IMR-90 (cell line): ENCODE measurements at regions not wholly inside any gene's neighbourhood (a gene's known extent, or its start where the extent isn't known, plus 50 kb on each side); places are given as distances from the start of the nearest gene placed in this dataset.

Experiments
- ATAC-seq: fragments of 200-7000 bp; cut with Tn5 transposase; 2 replicates; pipeline ENCODE4 v1.9.1; 2020; ENCODE audit warnings: low read depth, mild to moderate bottlenecking, moderate library complexity
- BruUV-seq: library from RNA; stranded (reverse); fragments of 400-500 nt; replicated peaks from 2 replicates; lab custom pipeline; 2021; lab: Mats Ljungman, UMichigan
- CTCF ChIA-PET: fragments of 300-600 bp; formaldehyde crosslinking; extraction: SDS; loops from one replicate; lab custom pipeline; 2021; ENCODE audit warnings: antibody characterized with exemption; lab: Yijun Ruan, JAX
- POLR2A ChIA-PET: fragments of 300-600 bp; sonication (Branson Sonifier 250); formaldehyde crosslinking; loops from one replicate; lab custom pipeline; 2022; ENCODE audit warnings: antibody characterized with exemption; ENCODE audit not compliant: unreplicated experiment; lab: Charles Lee
- DNase-seq: peaks from one replicate; pipeline ENCODE4 v3.0.0; 2013
- H2AFZ ChIP-seq: replicated peaks from 2 replicates; pipeline ENCODE3; 2013; ENCODE audit warnings: low read length, mild to moderate bottlenecking; ENCODE audit not compliant: poor library complexity
- H2AK5ac ChIP-seq: 2 replicates; pipeline ENCODE4 v1.6.1; 2013; ENCODE audit warnings: low read depth, low read length, inconsistent platforms
- H2AK9ac ChIP-seq: replicated peaks from 2 replicates; pipeline ENCODE3; 2013; ENCODE audit warnings: mild to moderate bottlenecking, low read depth, low read length, moderate library complexity; ENCODE audit not compliant: poor library complexity
- H2BK120ac ChIP-seq: 2 replicates; pipeline ENCODE4 v1.6.1; 2013; ENCODE audit warnings: low read depth, low read length, inconsistent platforms
- H2BK15ac ChIP-seq: 3 replicates; pipeline ENCODE4 v1.6.1; 2013; ENCODE audit warnings: low read depth, low read length, inconsistent platforms
- H2BK20ac ChIP-seq: 2 replicates; pipeline ENCODE4 v1.6.1; 2013; ENCODE audit warnings: low read depth, mild to moderate bottlenecking, inconsistent platforms, low read length, moderate library complexity
- H2BK5ac ChIP-seq: 2 replicates; pipeline ENCODE4 v1.6.1; 2013; ENCODE audit warnings: mild to moderate bottlenecking, low read depth, low read length, inconsistent platforms; ENCODE audit not compliant: poor library complexity, severe bottlenecking
- H3K14ac ChIP-seq: replicated peaks from 2 replicates; pipeline ENCODE4 v1.6.1; 2013; ENCODE audit warnings: low read depth, low read length, inconsistent platforms
- H3K18ac ChIP-seq: 2 replicates; pipeline ENCODE4 v1.6.1; 2013; ENCODE audit warnings: low read depth, low read length, control low read depth
- H3K23ac ChIP-seq: 2 replicates; pipeline ENCODE4 v1.6.1; 2013; ENCODE audit warnings: low read depth, low read length, inconsistent platforms
- H3K27ac ChIP-seq: 2 replicates; pipeline ENCODE4 v1.5.1; 2013; ENCODE audit warnings: mild to moderate bottlenecking, control low read depth, low read length; ENCODE audit not compliant: insufficient read depth
- H3K27me3 ChIP-seq: 2 replicates; pipeline ENCODE4 v1.6.1; 2013; ENCODE audit warnings: low read length; ENCODE audit not compliant: control insufficient read depth, insufficient read depth
- H3K36me3 ChIP-seq: 2 replicates; pipeline ENCODE4 v1.6.1; 2013; ENCODE audit warnings: low read length, mixed read lengths; ENCODE audit not compliant: control insufficient read depth, insufficient read depth
- H3K4ac ChIP-seq: 2 replicates; pipeline ENCODE4 v1.6.1; 2013; ENCODE audit warnings: low read depth, low read length, inconsistent platforms
- H3K4me1 ChIP-seq: 2 replicates; pipeline ENCODE4 v1.6.1; 2013; ENCODE audit warnings: low read length, mixed read lengths; ENCODE audit not compliant: control insufficient read depth, insufficient read depth
- H3K4me2 ChIP-seq: 2 replicates; pipeline ENCODE4 v1.6.1; 2013; ENCODE audit warnings: low read depth, mild to moderate bottlenecking, control low read depth, low read length, moderate library complexity
- H3K4me3 ChIP-seq: 2 replicates; pipeline ENCODE4 v1.5.1; 2013; ENCODE audit warnings: low read depth, mild to moderate bottlenecking, control low read depth, low read length, moderate library complexity; ENCODE audit not compliant: insufficient read depth
- H3K56ac ChIP-seq: 2 replicates; pipeline ENCODE4 v1.6.1; 2013; ENCODE audit warnings: low read length, inconsistent platforms; ENCODE audit not compliant: insufficient read depth; ENCODE audit errors: extremely low read depth
- H3K79me1 ChIP-seq, 2 experiments: 2 replicates each; pipeline ENCODE4 v1.6.1; 2013; ENCODE audit warnings: low read length in 2 of 2, inconsistent platforms in 1 of 2, low read depth in 1 of 2
- H3K9ac ChIP-seq: 2 replicates; pipeline ENCODE4 v1.6.1; 2013; ENCODE audit warnings: low read depth, low read length, control low read depth
- H3K9me1 ChIP-seq: 2 replicates; pipeline ENCODE4 v1.6.1; 2013; ENCODE audit warnings: low read length, inconsistent platforms; ENCODE audit not compliant: insufficient read depth
- H3K9me3 ChIP-seq: 2 replicates; pipeline ENCODE4 v1.6.1; 2013; ENCODE audit warnings: low read length; ENCODE audit not compliant: control insufficient read depth, insufficient read depth
- H4K20me1 ChIP-seq: 2 replicates; pipeline ENCODE4 v1.6.1; 2013; ENCODE audit warnings: low read length, inconsistent platforms; ENCODE audit not compliant: insufficient read depth
- H4K5ac ChIP-seq: 2 replicates; pipeline ENCODE4 v1.6.1; 2013; ENCODE audit warnings: mild to moderate bottlenecking, low read depth, low read length, control low read depth
- H4K8ac ChIP-seq, 2 experiments: 2 replicates each; pipeline ENCODE4 v1.6.1; 2013; ENCODE audit warnings: low read depth in 2 of 2, low read length in 2 of 2, control low read depth in 1 of 2, inconsistent platforms in 1 of 2
- H4K91ac ChIP-seq: 2 replicates; pipeline ENCODE4 v1.6.1; 2013; ENCODE audit warnings: low read depth, low read length, inconsistent platforms; ENCODE audit not compliant: insufficient read depth
- CEBPB ChIP-seq: IDR thresholded peaks from 2 replicates; pipeline ENCODE4 v1.6.1; 2012; ENCODE audit warnings: low read depth, low read length, improper control_type of control experiment
- CHD1 ChIP-seq: IDR thresholded peaks from 2 replicates; pipeline ENCODE4 v1.6.1; 2012; ENCODE audit warnings: low read depth, low read length, improper control_type of control experiment
- FOS ChIP-seq: fragments of 150-350 bp; IDR thresholded peaks from 2 replicates; pipeline ENCODE4 v1.6.1; 2016; ENCODE audit warnings: low read depth, low read length
- MAFK ChIP-seq: IDR thresholded peaks from 2 replicates; pipeline ENCODE4 v1.6.1; 2012; ENCODE audit warnings: low read depth, low read length, improper control_type of control experiment
- MXI1 ChIP-seq: IDR thresholded peaks from 2 replicates; pipeline ENCODE4 v1.6.1; 2012; ENCODE audit warnings: low read depth, mild to moderate bottlenecking, low read length, moderate library complexity, borderline replicate concordance
- NFE2L2 ChIP-seq: fragments of 150-350 bp; IDR thresholded peaks from 2 replicates; pipeline ENCODE4 v1.6.1; 2016; ENCODE audit warnings: low read depth, mild to moderate bottlenecking, low read length
- POLR2A ChIP-seq: IDR thresholded peaks from 2 replicates; pipeline ENCODE4 v1.6.1; 2012; ENCODE audit warnings: mild to moderate bottlenecking, low read depth, low read length
- RCOR1 ChIP-seq: IDR thresholded peaks from 2 replicates; pipeline ENCODE4 v1.6.1; 2012; ENCODE audit warnings: mild to moderate bottlenecking, low read length, improper control_type of control experiment; ENCODE audit not compliant: insufficient replicate concordance
- RFX5 ChIP-seq: IDR thresholded peaks from 2 replicates; pipeline ENCODE4 v1.8.0; 2012; ENCODE audit warnings: low read depth, mild to moderate bottlenecking, low read length, moderate library complexity
- WGBS, 2 experiments: methylation state at CpG; one replicate each; pipeline versions ENCODE4 v1.1.5 to v1.1.7; 2013; ENCODE audit warnings: missing lambda C conversion rate in 2 of 2; ENCODE audit not compliant: insufficient read length in 1 of 2; ENCODE audit errors: extremely low coverage in 2 of 2; 5-methylcytosine and 5-hydroxymethylcytosine counted together
- dilution Hi-C: fragments of 300-500 bp; cut with HindIII; formaldehyde crosslinking; loops from one replicate; pipeline ENCODE4 v1.14.3; 2018; ENCODE audit warnings: low sequenced_read_pairs; ENCODE audit not compliant: unreplicated experiment
- in situ Hi-C: fragments of 300-500 bp; cut with MboI; formaldehyde crosslinking; loops from 3 replicates; pipeline ENCODE4 v1.14.3; 2019; ENCODE audit warnings: low sequenced_read_pairs, inconsistent platforms, mixed read lengths
- intact Hi-C: fragments of 100-400 bp; cut with micrococcal nuclease; formaldehyde crosslinking; loops from 2 replicates; pipeline ENCODE4 v1.10.0; 2022
- TF ChIP-seq, protein P1 (sequence below): fragments of 150-350 bp; IDR thresholded peaks from 2 replicates; pipeline ENCODE4 v1.6.1; 2017; ENCODE audit warnings: mild to moderate bottlenecking, antibody characterized with exemption, low read length, low read depth
- TF ChIP-seq, protein P2 (sequence below): conservative IDR thresholded peaks from 2 replicates; pipeline ENCODE4 v1.5.1; 2012; ENCODE audit warnings: mild to moderate bottlenecking, low read depth, low read length, improper control_type of control experiment

DNA sequence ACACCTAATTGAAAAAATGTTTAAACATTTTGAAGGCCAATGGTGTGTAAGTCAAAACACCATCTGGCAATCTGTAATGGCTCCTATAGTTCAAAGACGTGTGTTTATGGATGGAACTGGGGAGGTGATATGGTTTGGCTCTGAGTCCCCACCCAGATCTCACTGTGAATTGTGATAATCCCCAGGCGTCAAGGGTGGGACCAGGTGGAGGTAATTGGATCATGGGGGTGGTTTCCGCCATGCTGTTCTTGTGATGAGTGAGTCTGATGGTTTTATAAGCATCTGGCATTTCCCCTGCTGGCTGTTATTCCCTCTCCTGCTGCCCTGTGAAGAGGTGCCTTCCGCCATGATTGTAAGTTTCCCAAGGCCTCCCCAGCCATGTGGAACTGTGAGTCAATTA is 52.2 kb downstream of the ADRA2C start:
- no CpG with 5 or more reads among the region's 4 CpGs for WGBS, 2 experiments
- in situ Hi-C loops = no loop called here

More for the DNA sequence above, 52.2 kb downstream of the ADRA2C start:
- no peak overlapping the region for H3K56ac ChIP-seq
- dilution Hi-C loops (no loop called here), intact Hi-C loops (no loop called here)
- H4K5ac ChIP-seq = no peak overlapping the region
- H3K9me3 ChIP-seq = no peaks in the 10 kb centered on the region
- H2BK120ac ChIP-seq = no peak overlapping the region
- H3K27me3 ChIP-seq = peaks cover 10% of the 10 kb centered on the region
- no peak overlapping the region for H3K14ac ChIP-seq
- H4K8ac ChIP-seq = no peak overlapping the region
- no peak overlapping the region for H2BK15ac ChIP-seq
- no peaks in the 10 kb centered on the region for H4K20me1 ChIP-seq
- H3K4me2 ChIP-seq = no peak overlapping the region
- H3K9me1 ChIP-seq = no peaks in the 10 kb centered on the region
- H2BK5ac ChIP-seq = no peak overlapping the region
- H3K23ac ChIP-seq = no peak overlapping the region
- H3K4me3 ChIP-seq = no peak overlapping the region
- H3K27ac ChIP-seq = no peak overlapping the region
- no peak for TF ChIP-seq FOS
- TF ChIP-seq POLR2A = no peak
- TF ChIP-seq CHD1 = no peak
- no peak for TF ChIP-seq NFE2L2
- TF ChIP-seq CEBPB = no peak
- TF ChIP-seq, protein P1, sequence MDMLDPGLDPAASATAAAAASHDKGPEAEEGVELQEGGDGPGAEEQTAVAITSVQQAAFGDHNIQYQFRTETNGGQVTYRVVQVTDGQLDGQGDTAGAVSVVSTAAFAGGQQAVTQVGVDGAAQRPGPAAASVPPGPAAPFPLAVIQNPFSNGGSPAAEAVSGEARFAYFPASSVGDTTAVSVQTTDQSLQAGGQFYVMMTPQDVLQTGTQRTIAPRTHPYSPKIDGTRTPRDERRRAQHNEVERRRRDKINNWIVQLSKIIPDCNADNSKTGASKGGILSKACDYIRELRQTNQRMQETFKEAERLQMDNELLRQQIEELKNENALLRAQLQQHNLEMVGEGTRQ = no peak
- TF ChIP-seq, protein P2, sequence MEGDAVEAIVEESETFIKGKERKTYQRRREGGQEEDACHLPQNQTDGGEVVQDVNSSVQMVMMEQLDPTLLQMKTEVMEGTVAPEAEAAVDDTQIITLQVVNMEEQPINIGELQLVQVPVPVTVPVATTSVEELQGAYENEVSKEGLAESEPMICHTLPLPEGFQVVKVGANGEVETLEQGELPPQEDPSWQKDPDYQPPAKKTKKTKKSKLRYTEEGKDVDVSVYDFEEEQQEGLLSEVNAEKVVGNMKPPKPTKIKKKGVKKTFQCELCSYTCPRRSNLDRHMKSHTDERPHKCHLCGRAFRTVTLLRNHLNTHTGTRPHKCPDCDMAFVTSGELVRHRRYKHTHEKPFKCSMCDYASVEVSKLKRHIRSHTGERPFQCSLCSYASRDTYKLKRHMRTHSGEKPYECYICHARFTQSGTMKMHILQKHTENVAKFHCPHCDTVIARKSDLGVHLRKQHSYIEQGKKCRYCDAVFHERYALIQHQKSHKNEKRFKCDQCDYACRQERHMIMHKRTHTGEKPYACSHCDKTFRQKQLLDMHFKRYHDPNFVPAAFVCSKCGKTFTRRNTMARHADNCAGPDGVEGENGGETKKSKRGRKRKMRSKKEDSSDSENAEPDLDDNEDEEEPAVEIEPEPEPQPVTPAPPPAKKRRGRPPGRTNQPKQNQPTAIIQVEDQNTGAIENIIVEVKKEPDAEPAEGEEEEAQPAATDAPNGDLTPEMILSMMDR = no peak
- no peak for TF ChIP-seq MXI1
- no peak for TF ChIP-seq RCOR1
- no peak for TF ChIP-seq MAFK
- TF ChIP-seq RFX5 = no peak
- no peak overlapping the region for H4K91ac ChIP-seq
- no peak overlapping the region for H2AK9ac ChIP-seq
- POLR2A ChIA-PET = no interaction called here
- H2AFZ ChIP-seq = no peak overlapping the region
- ATAC-seq (no peak), DNase-seq (no peak)
- H2BK20ac ChIP-seq = no peak overlapping the region
- H2AK5ac ChIP-seq = no peak overlapping the region
- H3K79me1 ChIP-seq = no peaks in the 10 kb centered on the region
- CTCF ChIA-PET = no interaction called here
- H3K36me3 ChIP-seq = no peaks in the 10 kb centered on the region
- no peak overlapping the region for H3K9ac ChIP-seq
- H3K18ac ChIP-seq = no peak overlapping the region
- H3K4me1 ChIP-seq = no peaks in the 10 kb centered on the region
- BruUV-seq = no TSS peak
- no peak overlapping the region for H3K4ac ChIP-seq
